ENCODE measurements at regions not wholly inside any gene's neighbourhood (a gene's known extent, or its start where the extent isn't known, plus 50 kb on each side); places are given as distances from the start of the nearest gene placed in this dataset.
A peak's percentile ranks its signal among the peaks of the same experiment; 100 is the strongest.

DNA sequence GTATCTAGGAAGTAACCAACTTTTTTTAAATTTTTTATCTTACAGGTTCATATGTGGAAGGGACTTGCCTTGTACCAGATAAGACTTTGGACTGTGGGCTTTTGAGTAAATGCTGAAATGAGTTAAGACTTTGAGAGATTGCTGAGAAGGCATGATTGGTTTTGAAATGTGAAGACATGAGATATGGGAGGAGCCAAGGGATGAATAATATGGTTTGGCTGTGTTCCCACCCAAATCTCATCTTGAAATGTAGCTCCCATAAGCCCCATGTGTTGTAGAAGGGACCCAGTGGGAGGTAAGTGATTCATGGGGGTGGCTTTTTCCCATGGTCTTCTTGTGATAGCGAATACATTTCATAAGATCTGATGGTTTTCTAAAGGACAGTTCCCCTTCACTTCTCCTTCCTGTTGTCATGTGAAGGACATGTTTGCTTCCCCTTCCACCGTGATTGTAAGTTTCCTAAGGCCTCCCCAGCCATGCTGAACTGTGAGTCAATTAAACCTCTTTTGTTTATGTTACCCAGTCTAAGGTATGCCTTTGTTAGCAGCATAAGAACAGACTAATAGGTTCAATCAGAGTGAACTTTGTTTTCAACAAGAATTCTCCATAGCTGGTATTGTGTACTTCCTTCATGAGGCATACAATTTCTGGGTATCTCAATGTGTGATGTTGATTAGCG is 535.6 kb upstream of the MEF2C start:
- Histone ChIP-seq H3K23me2 (ENCODE audit: low read depth, low read length) (no peaks in the 10 kb centered on the region), H2BK5ac (ENCODE audit: low read depth, low read length) (no peak overlapping the region), H3K27ac (ENCODE audit: low read depth, low read length) (no peak overlapping the region), H3K79me2 (ENCODE audit: control insufficient read depth in 1 of 2, insufficient read depth in 2 of 2, low read length in 2 of 2) (no peaks in the 10 kb centered on the region), H3K9me3 (ENCODE audit: insufficient read depth in 2 of 2, low read depth in 1 of 2, low read length in 1 of 2) (no peaks in the 10 kb centered on the region), H3K18ac (ENCODE audit: extremely low read depth, low read length) (no peak overlapping the region), H3K4me3 (ENCODE audit: extremely low read depth in 1 of 4, insufficient read depth in 2 of 4, low read depth in 3 of 4, low read length in 4 of 4) (no peak overlapping the region), H2BK120ac (replicated peaks; ENCODE audit: low read depth, low read length) (no peak overlapping the region), H3K27me3 (replicated peaks in 1 of 4; ENCODE audit: control insufficient read depth in 3 of 4, extremely low read depth in 1 of 4, insufficient read depth in 3 of 4, low read length in 3 of 4) (no peaks in the 10 kb centered on the region), H4K20me1 (replicated peaks in 1 of 2; ENCODE audit: control insufficient read depth in 1 of 2, insufficient read depth in 2 of 2, low read length in 2 of 2) (no peaks in the 10 kb centered on the region), H3K4me2 (ENCODE audit: insufficient read depth in 1 of 2, low read depth in 2 of 2, low read length in 2 of 2) (no peak overlapping the region), H4K5ac (ENCODE audit: insufficient read length, low read depth, low read length) (no peak overlapping the region), H3K56ac (replicated peaks; ENCODE audit: insufficient read length, low read depth, low read length) (no peak overlapping the region), H3K4me1 (replicated peaks in 1 of 4; ENCODE audit: control insufficient read depth in 3 of 4, insufficient read depth in 4 of 4, low read length in 3 of 4) (no peaks in the 10 kb centered on the region; a peak in 1 of 7 replicates), H3K79me1 (ENCODE audit: low read depth, low read length) (no peaks in the 10 kb centered on the region), H2AK5ac (ENCODE audit: low read depth, low read length) (no peak overlapping the region), H3K9ac (replicated peaks in 1 of 4; ENCODE audit: extremely low read depth in 1 of 4, low read depth in 3 of 4, low read length in 3 of 4) (no peak overlapping the region), H3K36me3 (ENCODE audit: control insufficient read depth in 2 of 4, insufficient read depth in 4 of 4, low read length in 3 of 4) (no peaks in the 10 kb centered on the region), H2BK15ac (ENCODE audit: low read length) (no peak overlapping the region), H4K8ac (ENCODE audit: extremely low read depth, insufficient read depth, low read length) (no peak overlapping the region), H3K14ac (ENCODE audit: insufficient read length) (no peak overlapping the region), H4K91ac (replicated peaks; ENCODE audit: insufficient read length, low read length) (no peak overlapping the region), H3K23ac (ENCODE audit: insufficient read length) (no peak overlapping the region), H2BK20ac (ENCODE audit: low read length) (no peak overlapping the region), H3K4ac (replicated peaks; ENCODE audit: insufficient read length, low read depth, low read length) (no peak overlapping the region), H2AFZ (ENCODE audit: low read length) (peak overlapping the region; percentile 61; the same call in 1 of the 2 replicates), H2BK12ac (ENCODE audit: low read depth, low read length) (no peak overlapping the region)
- FAIRE-seq (no peak), DNase-seq (ENCODE audit: low read depth in 1 of 2, low spot score in 2 of 2) (no peak)
- TF ChIP-seq BACH1 (IDR thresholded peaks at IDR 0.05; ENCODE audit: low read length), result no peak
- no peak for TF ChIP-seq SP4 (IDR thresholded peaks at IDR 0.05; ENCODE audit: low read length)
- no peak for TF ChIP-seq GTF2F1 (IDR thresholded peaks at IDR 0.05; ENCODE audit: borderline replicate concordance, low read depth, low read length)
- no peak for TF ChIP-seq KDM1A (IDR thresholded peaks at IDR 0.05; ENCODE audit: borderline replicate concordance, low read length)
- 94% methylated on average over 3 of the region's 3 CpGs; no CpG with 5 or more reads in 1 of the 2 experiments for WGBS, 2 experiments (ENCODE audit: extremely low coverage in 1 of 2, insufficient coverage in 1 of 2, insufficient read length in 1 of 2, insufficient replicate concordance in 2 of 2, low coverage in 1 of 2, low lambda C conversion rate in 2 of 2, missing lambda C conversion rate in 1 of 2)
- POLR2A ChIA-PET (ENCODE audit: partially characterized antibody), result no interaction called here
- CTCF ChIA-PET (ENCODE audit: partially characterized antibody), result interaction anchor here (0.6 to 1.2 kb wide), 4 partner anchors 27 to 312 kb away, joined by 3 to 4 read pairs (median 3); no protein-coding TSS in a partner anchor
